GM08714 (cell line): ENCODE measurements at regions not wholly inside any gene's neighbourhood (a gene's known extent, or its start where the extent isn't known, plus 50 kb on each side); places are given as distances from the start of the nearest gene placed in this dataset.
"Not testable (repeated sequence)": the region's sequence is repeated elsewhere in the genome, so short reads cannot be mapped to it uniquely, and the experiment has no call there.

Experiments used
- H3K4me3 ChIP-seq: fragments of 200-500 bp; sonication (Bioruptor generic); 2 replicates; pipeline ENCODE4 v1.5.1; 2014; ENCODE audit warnings: mild to moderate bottlenecking, low read length, inconsistent platforms
- ZNF274 ChIP-seq: IDR thresholded peaks from 2 replicates; pipeline ENCODE4 v1.6.1; 2012; ENCODE audit warnings: mild to moderate bottlenecking, low read depth, low read length

DNA sequence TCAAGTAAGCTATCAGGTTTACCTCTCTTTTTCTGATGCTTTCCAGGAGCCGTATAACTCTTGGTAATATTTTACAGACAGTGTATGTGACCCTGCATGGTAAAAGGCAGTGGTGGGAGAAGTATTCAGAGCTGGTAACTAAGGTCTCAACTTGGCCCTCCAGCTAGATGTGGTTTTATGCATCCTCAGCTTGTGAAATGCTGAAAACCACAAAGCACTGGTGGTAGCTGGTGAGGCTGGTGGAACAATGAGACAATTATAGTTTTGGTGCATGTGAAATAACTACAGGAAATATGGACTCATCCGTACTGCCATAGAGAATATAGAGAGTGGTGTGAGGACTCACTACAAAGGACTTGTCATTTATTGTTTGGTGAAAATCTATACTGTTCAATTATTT lies 383.0 kb upstream of the PCDH15 start:
- TF ChIP-seq ZNF274 = no peak
- no peak overlapping the region for H3K4me3 ChIP-seq

DNA sequence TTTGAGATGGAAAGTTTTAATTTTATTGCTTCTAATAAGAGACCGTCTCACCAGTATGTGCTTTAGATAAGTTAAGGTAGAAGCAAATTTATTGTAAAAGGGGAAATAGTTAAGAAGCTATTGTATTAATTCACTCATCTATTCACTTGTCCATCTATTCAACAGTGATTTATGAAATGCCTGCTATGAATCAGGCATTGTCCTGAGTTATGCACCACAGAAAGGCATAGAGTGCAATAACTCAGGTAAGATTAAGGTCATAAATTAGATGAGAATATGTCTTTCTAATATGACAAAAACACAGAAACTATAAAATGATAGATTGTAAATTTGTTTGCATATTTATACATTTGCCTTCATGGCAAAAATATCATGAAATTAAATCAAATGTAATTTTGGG lies 379.3 kb upstream of the PCDH15 start:
- TF ChIP-seq ZNF274 = no peak
- no peak overlapping the region for H3K4me3 ChIP-seq

DNA sequence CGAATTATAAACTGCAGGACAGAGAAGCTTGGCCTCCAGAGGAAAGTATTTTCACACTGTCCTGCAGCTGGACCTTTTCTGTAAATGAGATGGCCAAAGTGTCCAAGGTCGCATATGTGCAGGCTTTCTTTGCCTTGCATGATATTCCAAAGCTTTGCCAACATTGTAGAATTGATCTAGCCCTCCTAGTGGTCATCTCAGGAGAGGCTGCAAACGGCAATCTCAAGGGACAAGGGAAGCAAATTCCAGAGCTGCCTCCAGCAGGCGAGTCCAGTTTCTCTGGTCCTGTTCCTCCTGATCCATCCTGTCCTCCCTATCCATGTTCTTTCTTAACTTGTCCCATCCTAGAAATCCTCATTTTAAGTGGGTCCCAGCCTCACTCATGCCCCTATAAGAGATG lies 373.4 kb upstream of the PCDH15 start:
- H3K4me3 ChIP-seq = no peak overlapping the region
- no peak for TF ChIP-seq ZNF274

DNA sequence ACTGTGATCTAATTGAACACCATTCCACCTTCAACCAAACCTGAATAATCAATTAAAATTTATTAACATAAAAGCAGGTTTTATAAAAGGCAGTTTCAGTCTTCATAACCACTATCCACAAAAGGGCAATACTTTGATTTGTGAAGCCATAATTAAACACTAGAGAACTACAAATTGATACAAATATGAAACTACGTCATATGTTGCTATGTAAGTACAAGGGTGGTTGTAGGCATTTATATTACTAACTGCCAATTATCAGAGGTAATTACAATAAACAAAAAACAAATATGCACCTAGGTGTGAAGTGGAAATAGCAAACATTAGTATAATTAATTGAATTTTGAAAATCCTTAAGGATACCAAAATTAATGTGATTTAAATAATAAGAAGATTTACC lies 368.5 kb upstream of the PCDH15 start:
- H3K4me3 ChIP-seq = no peak overlapping the region
- no peak for TF ChIP-seq ZNF274

DNA sequence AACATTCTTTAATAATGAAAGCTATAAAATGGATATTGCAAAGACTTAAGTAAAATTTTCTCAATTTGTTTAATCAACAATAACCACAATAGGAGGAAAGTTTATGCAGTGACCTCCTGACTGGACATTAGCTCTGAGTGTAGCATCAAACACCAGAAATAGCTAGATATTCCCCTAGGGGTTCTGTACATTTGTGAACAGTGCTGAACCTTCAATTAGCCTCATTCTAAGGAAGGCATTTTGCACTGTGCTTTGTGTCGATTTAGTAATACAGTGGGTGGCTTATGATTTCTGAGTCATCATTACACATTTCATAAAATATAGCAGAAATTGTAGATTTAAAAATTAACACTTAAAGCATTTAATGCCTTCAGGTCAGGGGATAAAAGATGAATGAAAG lies 367.3 kb upstream of the PCDH15 start:
- TF ChIP-seq ZNF274 = no peak
- no peak overlapping the region for H3K4me3 ChIP-seq

DNA sequence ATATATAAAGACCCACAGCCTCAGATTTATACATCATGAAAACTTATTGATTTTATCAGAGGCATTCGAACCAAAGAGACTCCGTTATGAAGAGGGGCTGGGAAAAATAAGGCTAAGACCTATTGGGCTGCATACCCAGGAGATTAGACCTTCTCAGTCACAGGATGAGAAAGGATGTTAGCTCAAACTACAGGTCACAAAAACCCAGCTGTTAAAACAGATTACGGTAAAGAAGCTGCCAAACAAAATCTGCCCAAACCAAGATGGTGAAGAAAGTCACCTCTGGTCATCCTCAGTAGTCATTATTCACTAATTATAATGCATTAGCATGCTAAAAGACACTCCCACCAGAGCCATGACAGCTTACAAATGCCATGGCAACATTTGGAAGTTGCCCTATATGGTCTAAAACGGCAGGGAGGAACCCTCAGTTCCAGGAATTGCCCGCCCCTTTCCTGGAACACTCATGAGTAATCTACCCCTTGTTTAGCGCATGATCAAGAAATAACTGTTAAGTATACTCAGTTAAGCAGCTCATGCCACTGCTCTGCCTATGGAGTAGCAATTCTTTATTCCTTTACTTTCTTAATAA lies 362.5 kb upstream of the PCDH15 start:
- no peak for TF ChIP-seq ZNF274
- no peak overlapping the region for H3K4me3 ChIP-seq

DNA sequence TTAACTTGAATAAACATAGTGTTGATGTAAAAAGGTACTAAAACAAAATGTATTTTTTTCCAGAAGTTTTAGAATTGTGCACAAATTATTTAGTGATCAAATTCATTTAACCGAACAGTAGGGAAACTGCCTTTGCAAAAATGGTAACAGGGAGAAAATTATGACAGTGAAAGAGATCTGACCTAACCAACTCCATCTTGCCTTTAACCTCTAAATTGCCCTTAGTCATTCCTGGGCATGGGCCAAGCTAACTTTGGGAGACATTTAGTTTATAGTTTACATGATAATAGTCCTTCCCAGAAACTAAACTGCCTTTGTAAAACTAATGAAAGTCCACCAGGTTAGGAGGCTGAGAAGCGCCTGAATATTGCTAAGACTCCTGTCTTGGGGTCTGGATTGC lies 361.3 kb upstream of the PCDH15 start:
- H3K4me3 ChIP-seq = not testable (repeated sequence)

DNA sequence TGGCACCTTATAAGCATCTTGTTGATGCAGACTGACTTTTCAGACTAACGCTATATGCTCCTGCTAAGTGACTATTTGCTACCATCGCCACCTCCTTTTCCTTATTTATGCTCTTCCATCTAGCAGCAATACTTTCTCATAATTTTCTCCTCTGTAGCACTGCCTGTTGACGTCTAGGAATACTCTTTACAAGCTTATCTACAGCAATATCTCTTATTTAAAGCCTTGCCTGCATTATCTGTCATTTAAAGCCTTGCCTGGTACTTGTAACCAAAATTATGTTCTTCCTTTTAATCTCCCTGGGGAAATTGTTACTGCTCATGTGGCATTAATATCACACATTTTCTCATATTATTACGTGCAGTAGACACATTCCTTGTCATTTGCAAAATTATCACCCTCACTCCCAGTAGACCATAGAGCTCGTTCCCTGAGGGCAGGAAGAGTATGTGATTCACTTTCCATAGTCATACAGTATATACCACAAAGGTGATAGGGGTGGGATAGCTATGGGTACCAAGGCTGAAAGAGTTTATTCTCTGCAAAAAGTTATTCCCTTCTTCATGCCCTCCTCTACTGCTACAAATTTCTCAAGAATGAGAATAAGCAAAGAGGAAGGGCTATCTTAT lies 359.7 kb upstream of the PCDH15 start:
- no peak overlapping the region for H3K4me3 ChIP-seq
- no peak for TF ChIP-seq ZNF274

DNA sequence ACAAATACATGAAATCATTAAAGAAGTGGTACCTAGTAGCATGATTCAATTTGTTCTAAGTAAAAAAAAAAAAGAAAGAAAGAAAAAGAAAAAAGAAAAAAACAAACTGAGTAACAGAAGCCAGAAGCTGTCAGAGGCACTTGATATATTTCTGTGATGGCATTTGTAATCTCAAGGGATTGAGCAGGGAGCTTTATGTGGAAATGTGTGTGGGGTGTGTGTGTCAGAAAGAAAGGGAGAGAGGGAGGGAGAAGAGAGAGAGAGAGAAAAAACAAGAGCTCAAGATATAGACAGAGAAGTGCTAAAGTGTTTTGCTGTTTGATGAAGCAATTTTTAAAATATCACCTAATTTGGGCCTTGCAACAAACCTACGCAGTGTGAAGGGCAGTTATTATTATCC lies 357.6 kb upstream of the PCDH15 start:
- no peak overlapping the region for H3K4me3 ChIP-seq
- TF ChIP-seq ZNF274 = no peak

DNA sequence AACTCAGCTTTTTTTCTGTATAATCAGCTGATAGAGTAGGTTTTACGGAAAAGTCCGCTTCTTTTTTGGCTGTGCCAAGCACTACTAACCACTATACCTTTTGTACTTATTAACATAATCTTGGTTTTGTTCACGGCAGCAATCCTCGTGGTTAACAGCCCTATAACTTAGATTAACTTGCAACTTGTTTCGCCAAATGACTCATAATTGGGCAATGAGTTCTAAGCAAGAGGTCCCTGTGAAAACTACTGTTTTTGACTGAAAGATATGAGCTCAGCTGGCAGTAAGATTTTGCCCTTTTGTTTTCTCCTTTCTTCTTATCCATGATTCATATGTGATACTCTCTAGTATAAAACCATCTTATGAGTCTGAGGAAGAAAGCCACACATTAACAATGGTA lies 345.0 kb upstream of the PCDH15 start:
- H3K4me3 ChIP-seq = no peak overlapping the region
- TF ChIP-seq ZNF274 = no peak

DNA sequence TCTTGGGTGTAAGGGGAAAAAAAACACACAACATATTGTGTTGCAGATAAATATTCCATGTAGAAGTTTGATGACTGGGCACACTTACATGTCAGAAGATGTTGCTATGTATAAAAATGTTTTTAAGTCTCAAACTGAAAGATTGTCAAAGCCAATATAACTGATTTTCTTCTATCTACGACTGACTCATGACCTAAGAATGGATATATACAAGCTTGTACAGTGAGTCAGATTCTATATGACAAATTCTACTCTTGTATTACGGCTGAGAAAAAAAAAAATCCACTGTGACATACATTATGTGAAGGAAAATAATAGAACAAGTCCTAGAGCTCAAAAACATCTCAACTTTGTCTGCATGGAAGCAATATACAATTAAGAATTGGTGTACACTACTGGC lies 343.0 kb upstream of the PCDH15 start:
- no peak for TF ChIP-seq ZNF274
- no peak overlapping the region for H3K4me3 ChIP-seq

DNA sequence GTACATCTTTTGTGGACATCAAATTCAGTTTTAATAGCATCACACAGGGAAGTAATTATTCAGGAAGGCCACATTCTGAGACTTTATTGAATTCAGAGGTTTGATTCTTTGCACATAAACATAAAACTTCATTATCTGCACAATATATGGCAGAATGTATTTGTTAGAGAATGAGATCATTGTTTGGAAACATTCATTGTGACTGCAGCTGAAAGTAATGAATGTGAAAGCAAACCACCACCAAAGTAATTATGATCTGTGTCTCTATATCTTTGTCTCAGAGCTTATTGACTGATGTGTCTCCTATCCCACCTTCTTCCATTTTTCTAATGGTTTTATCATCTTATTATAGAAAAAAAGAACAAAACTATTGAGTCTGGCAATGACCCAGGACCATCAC lies 340.9 kb upstream of the PCDH15 start:
- H3K4me3 ChIP-seq = no peak overlapping the region
- TF ChIP-seq ZNF274 = no peak

DNA sequence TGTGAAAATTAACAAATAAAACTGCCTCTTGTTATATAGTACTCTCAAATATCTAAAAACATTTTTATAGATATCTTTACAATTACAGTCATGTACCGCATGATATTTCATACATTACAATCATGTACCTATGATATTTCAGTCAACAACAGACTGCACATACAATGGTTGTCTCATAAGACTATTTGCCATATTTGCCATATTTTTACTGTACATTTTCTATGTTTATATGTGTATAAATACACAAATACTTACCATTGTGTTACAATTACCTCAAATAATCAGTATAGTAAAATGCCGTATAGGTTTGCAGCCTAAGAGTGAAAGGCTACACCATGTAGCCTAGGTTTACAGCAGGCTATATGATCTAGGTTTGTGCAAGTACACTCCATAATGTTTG lies 336.0 kb upstream of the PCDH15 start:
- no peak for TF ChIP-seq ZNF274

DNA sequence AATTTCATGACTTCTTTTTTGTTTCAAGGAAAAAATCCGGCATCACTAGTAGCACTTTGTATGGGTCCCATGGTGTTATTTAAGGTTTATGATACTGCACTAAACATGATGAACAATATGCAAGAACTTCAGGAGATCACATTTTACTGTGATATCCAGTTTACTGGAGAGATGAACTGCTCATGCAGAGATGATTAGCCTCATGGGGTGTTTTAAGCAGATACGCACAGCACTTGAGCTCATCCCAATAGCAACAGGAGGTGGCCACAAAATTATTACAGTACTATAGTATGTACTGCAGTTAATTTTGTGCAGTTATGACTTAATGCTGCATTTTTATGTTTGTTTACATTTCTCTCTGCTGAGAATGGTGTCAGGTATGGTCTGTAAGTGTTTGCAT lies 303.7 kb upstream of the PCDH15 start:
- no peak overlapping the region for H3K4me3 ChIP-seq
- TF ChIP-seq ZNF274 = no peak

More for the DNA sequence above, 336.0 kb upstream of the PCDH15 start:
- no peak overlapping the region for H3K4me3 ChIP-seq

DNA sequence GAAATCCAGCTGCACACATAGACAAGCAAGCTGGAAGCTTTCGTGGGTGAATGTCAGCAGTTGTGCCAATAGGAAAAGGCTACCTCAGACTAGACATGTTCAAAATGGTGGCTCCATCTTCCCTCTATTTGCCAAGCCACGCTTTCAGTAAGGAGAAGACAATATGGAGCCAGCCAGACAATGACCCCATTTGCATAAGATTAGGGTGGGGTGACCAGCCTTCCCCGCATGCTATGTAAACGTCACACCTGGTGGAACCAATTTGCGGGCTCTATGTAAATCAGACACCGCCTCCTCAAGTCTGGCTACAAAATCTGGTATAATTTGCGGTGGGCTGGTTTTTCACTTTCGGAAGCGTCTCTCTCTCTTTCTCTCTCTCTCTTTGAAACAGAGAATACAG lies 297.4 kb upstream of the PCDH15 start:
- TF ChIP-seq ZNF274 = no peak
- no peak overlapping the region for H3K4me3 ChIP-seq

DNA sequence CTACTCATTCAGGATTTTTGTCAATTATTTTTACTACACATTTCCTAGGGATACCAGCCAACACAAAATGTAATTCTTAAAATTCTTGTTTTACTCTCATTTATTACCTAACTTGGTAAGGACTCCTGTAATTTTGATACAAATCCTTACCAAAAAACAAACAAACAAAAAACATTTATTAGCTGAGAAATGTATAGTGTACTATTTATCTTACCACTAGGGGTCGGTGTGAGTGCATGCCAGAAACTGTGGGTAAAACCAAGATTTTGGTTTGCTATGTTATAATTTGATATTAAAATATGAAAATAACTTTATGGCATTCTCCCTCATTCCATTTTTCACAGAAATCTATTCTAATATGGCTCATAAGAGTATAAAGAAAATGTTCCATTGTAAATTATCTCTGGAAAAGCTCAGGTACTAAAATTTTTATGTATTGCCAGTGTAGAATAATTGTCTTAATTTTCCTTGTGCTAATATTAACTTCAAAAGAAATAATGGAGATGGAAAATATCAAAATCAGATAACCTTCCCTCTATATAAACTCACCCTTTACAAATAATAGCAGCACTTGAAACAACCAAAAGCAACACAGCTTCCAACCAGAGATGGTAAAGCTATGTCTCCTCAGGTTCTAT lies 290.8 kb upstream of the PCDH15 start:
- TF ChIP-seq ZNF274 = no peak

More for the DNA sequence above, 290.8 kb upstream of the PCDH15 start:
- no peak overlapping the region for H3K4me3 ChIP-seq
